DND-41 (cell line): ENCODE measurements at regions not wholly inside any gene's neighbourhood (a gene's known extent, or its start where the extent isn't known, plus 50 kb on each side); places are given as distances from the start of the nearest gene placed in this dataset.

ENCODE experiments used
- ATAC-seq: fragments of 200-7000 bp; cut with Tn5 transposase; 3 replicates; pipeline ENCODE4 v1.9.1; 2021; ENCODE audit warnings: low read depth; ENCODE audit not compliant: insufficient read depth
- DNase-seq: peaks from one replicate; pipeline ENCODE4 v3.0.0-alpha.2; 2020
- H2AFZ ChIP-seq: 2 replicates; pipeline ENCODE4 v1.6.0; 2012; ENCODE audit warnings: low read depth, low read length
- H3K27ac ChIP-seq: 2 replicates; pipeline ENCODE4 v1.5.1; 2012; ENCODE audit warnings: low read length, inconsistent platforms
- H3K27me3 ChIP-seq: fragments of 200-600 bp; sonication (generic); 2 replicates; pipeline ENCODE4 v1.6.0; 2012; ENCODE audit warnings: low read length, mild to moderate bottlenecking, inconsistent platforms; ENCODE audit not compliant: insufficient read depth, poor library complexity
- H3K36me3 ChIP-seq: 2 replicates; pipeline ENCODE4 v1.5.1; 2012; ENCODE audit warnings: low read length, inconsistent platforms; ENCODE audit not compliant: insufficient read depth
- H3K4me1 ChIP-seq: 2 replicates; pipeline ENCODE4 v1.5.1; 2012; ENCODE audit warnings: mild to moderate bottlenecking, low read length; ENCODE audit not compliant: insufficient read depth
- H3K4me2 ChIP-seq: 2 replicates; pipeline ENCODE4 v1.6.0; 2012; ENCODE audit warnings: mild to moderate bottlenecking, moderate library complexity, low read length, inconsistent platforms; ENCODE audit not compliant: insufficient read depth
- H3K4me3 ChIP-seq, 2 experiments: fragments of 200-600 bp in 1 of 2; shearing (Covaris generic) in 1 of 2; 2 replicates each; pipeline ENCODE4 v1.5.1; 2012 to 2016; ENCODE audit warnings: inconsistent platforms in 2 of 2, low read length in 2 of 2, mild to moderate bottlenecking in 2 of 2, low read depth in 1 of 2, moderate library complexity in 1 of 2
- H3K79me2 ChIP-seq: 2 replicates; pipeline ENCODE4 v1.6.0; 2012; ENCODE audit warnings: low read length, inconsistent platforms; ENCODE audit not compliant: insufficient read depth
- H3K9ac ChIP-seq: 2 replicates; pipeline ENCODE4 v1.6.0; 2012; ENCODE audit warnings: low read depth, mild to moderate bottlenecking, inconsistent platforms, low read length, moderate library complexity
- H3K9me3 ChIP-seq: 2 replicates; pipeline ENCODE4 v1.5.1; 2012; ENCODE audit warnings: low read length, moderate library complexity, mild to moderate bottlenecking, inconsistent platforms; ENCODE audit not compliant: insufficient read depth, severe bottlenecking
- H4K20me1 ChIP-seq: 2 replicates; pipeline ENCODE4 v1.6.0; 2012; ENCODE audit warnings: low read length; ENCODE audit not compliant: insufficient read depth
- CTCF ChIP-seq: IDR thresholded peaks from 2 replicates; pipeline ENCODE4 v1.5.1; 2012; ENCODE audit warnings: borderline replicate concordance, low read length, moderate library complexity, mild to moderate bottlenecking; ENCODE audit not compliant: poor library complexity, severe bottlenecking; ENCODE audit errors: extremely low read depth
- EZH2 ChIP-seq: IDR thresholded peaks from 3 replicates; pipeline ENCODE4 v1.6.1; 2012; ENCODE audit warnings: borderline replicate concordance, low read depth, mild to moderate bottlenecking, moderate library complexity, low read length, inconsistent platforms; ENCODE audit not compliant: severe bottlenecking

DNA sequence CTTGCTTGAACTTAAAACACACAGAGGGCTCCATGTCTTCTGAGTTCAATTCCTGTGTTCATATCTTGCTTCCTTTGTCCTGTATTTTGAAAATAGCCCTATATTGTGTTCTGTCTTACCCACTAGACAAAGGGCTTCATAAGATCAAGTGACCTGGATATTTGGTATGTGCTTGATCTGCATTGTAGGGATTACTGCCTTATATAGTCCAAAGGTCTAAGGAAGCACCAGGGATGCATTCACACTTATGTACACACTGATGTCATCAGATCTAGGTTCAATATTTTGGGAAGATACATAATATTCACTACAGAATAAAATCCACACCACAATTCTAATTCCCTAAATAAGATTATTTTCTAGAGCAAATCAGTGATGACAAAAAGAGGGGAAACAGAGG, 278.0 kb upstream of the KYNU start:
- no peak for ATAC-seq
- Histone ChIP-seq H2AFZ (no peak overlapping the region), H3K4me1 (no peaks in the 10 kb centered on the region), H3K36me3 (no peaks in the 10 kb centered on the region), H3K79me2 (no peaks in the 10 kb centered on the region), H4K20me1 (no peaks in the 10 kb centered on the region), H3K27me3 (peaks cover 3% of the 10 kb centered on the region), H3K9me3 (no peaks in the 10 kb centered on the region), H3K27ac (no peak overlapping the region), H3K4me2 (no peak overlapping the region), H3K4me3 (no peak overlapping the region), H3K9ac (no peak overlapping the region)
- DNase-seq: no peak
- TF ChIP-seq EZH2 (no peak), CTCF (no peak)

- no peak for DNase-seq
- H3K27ac ChIP-seq: no peak overlapping the region
- no peaks in the 10 kb centered on the region for H3K4me1 ChIP-seq
These were observed 278.6 kb upstream of the KYNU start for GRCh38 chr2:142598846-142599245.

DNA sequence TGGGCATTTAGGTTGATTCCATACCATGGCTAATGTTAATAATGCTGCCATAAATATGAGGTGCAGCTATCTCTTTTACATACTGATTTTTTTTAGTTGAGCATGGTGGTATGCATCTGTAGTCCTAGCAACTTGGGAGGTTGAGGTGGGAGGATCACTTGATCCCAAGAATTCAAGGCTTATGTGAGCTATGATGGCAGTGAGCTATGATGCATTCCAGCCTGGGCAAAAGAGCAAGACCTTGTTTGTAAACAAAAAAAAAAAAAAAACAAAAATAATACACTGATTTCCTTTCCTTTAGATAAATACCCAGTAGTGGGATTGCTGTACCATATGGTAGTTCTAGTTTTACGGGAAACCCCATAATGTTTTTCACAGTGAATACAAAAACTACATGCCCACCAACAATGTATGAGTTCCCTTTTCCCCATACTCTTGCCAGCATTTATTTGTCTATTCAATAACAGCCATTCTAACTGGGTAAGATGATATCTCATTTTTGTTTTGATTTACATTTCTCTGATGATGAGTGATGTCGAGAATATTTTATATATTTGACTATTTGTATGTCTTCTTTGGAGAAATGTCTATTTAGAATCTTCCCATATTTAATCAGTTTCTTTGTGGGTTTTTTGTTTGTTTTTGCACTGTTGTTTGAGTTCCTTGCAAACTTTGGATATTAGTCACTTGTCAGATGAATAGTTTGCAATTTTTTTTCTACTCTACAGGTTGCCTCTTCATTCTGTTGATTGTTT, 281.0 kb upstream of the KYNU start:
- Histone ChIP-seq H3K9ac (no peak overlapping the region), H3K27me3 (peaks cover 3% of the 10 kb centered on the region), H3K4me3 (no peak overlapping the region), H4K20me1 (no peaks in the 10 kb centered on the region), H3K36me3 (no peaks in the 10 kb centered on the region), H3K4me2 (no peak overlapping the region), H2AFZ (no peak overlapping the region), H3K9me3 (no peaks in the 10 kb centered on the region), H3K4me1 (no peaks in the 10 kb centered on the region), H3K79me2 (no peaks in the 10 kb centered on the region), H3K27ac (no peak overlapping the region)
- no peak for ATAC-seq
- no peak for DNase-seq
- TF ChIP-seq EZH2: no peak
- TF ChIP-seq CTCF: no peak

More at GRCh38 chr2:142598846-142599245, 278.6 kb upstream of the KYNU start:
- Histone ChIP-seq H3K4me2 (no peak overlapping the region), H3K9ac (no peak overlapping the region), H2AFZ (no peak overlapping the region), H4K20me1 (no peaks in the 10 kb centered on the region), H3K4me3 (no peak overlapping the region), H3K27me3 (peaks cover 3% of the 10 kb centered on the region), H3K79me2 (no peaks in the 10 kb centered on the region), H3K36me3 (no peaks in the 10 kb centered on the region), H3K9me3 (no peaks in the 10 kb centered on the region)
- no peak for ATAC-seq
- TF ChIP-seq EZH2: no peak
- TF ChIP-seq CTCF: no peak
